PC-9 (cell line): ENCODE measurements at regions not wholly inside any gene's neighbourhood (a gene's known extent, or its start where the extent isn't known, plus 50 kb on each side); places are given as distances from the start of the nearest gene placed in this dataset.

Experiments
- EZH2 ChIP-seq: fragments of 200-600 bp; sonication (generic); IDR thresholded peaks from 2 replicates; pipeline ENCODE4 v1.8.0; 2017; ENCODE audit warnings: antibody characterized with exemption, low read depth
- TF ChIP-seq, protein P1 (sequence below): fragments of 200-600 bp; sonication (generic); conservative IDR thresholded peaks from 2 replicates; pipeline ENCODE4 v1.6.1; 2017; ENCODE audit warnings: mixed run types, antibody characterized with exemption, mild to moderate bottlenecking, moderate library complexity

DNA sequence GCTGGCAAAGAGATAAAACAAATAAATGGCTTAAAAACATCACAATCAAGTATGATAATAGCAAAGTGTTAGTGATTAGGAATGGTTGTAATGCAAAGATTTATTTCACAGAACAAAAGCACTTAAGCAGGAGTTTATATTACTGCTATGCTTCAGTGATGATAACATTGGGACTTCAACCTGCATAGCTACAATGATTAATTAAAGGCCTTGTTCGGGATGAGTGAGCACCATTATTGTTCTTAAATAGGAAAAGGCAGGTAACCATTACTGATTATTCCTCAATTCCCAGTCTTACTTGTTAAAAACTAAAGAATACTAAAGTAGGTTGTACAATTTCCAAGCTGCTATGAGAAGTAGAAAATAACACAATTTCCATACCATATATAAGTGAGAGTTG lies 1247.5 kb upstream of the CDH8 start:
- TF ChIP-seq, protein P1, sequence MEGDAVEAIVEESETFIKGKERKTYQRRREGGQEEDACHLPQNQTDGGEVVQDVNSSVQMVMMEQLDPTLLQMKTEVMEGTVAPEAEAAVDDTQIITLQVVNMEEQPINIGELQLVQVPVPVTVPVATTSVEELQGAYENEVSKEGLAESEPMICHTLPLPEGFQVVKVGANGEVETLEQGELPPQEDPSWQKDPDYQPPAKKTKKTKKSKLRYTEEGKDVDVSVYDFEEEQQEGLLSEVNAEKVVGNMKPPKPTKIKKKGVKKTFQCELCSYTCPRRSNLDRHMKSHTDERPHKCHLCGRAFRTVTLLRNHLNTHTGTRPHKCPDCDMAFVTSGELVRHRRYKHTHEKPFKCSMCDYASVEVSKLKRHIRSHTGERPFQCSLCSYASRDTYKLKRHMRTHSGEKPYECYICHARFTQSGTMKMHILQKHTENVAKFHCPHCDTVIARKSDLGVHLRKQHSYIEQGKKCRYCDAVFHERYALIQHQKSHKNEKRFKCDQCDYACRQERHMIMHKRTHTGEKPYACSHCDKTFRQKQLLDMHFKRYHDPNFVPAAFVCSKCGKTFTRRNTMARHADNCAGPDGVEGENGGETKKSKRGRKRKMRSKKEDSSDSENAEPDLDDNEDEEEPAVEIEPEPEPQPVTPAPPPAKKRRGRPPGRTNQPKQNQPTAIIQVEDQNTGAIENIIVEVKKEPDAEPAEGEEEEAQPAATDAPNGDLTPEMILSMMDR, result no peak
- no peak for TF ChIP-seq EZH2
